PC-9 (cell line): ENCODE measurements at regions not wholly inside any gene's neighbourhood (a gene's known extent, or its start where the extent isn't known, plus 50 kb on each side); places are given as distances from the start of the nearest gene placed in this dataset.

Experiments
- BruUV-seq: library from RNA; stranded (reverse); fragments of 400-500 nt; replicated peaks from 2 replicates; lab custom pipeline; 2021; lab: Mats Ljungman, UMichigan
- CTCF ChIA-PET: fragments of 300-600 bp; sonication (Branson Sonifier 250); formaldehyde crosslinking; loops from one replicate; lab custom pipeline; 2022; ENCODE audit warnings: antibody characterized with exemption; lab: Charles Lee
- POLR2A ChIA-PET: fragments of 300-600 bp; sonication (Branson Sonifier 250); formaldehyde crosslinking; loops from one replicate; lab custom pipeline; 2022; ENCODE audit warnings: antibody characterized with exemption; ENCODE audit not compliant: unreplicated experiment; lab: Charles Lee
- DNase-seq, 2 experiments: peaks; one replicate each; pipeline versions ENCODE4 v3.0.0 to v3.0.0-alpha.2; 2015 to 2022; ENCODE audit warnings: mixed read lengths in 1 of 2
- H2AFZ ChIP-seq: fragments of 200-600 bp; sonication (generic); 2 replicates; pipeline ENCODE4 v1.8.1; 2017; ENCODE audit warnings: antibody characterized with exemption
- H3F3A ChIP-seq: fragments of 200-600 bp; sonication (generic); 2 replicates; pipeline ENCODE4 v1.8.1; 2017; ENCODE audit warnings: antibody characterized with exemption, mild to moderate bottlenecking, low read depth; ENCODE audit not compliant: insufficient read depth
- H3K27ac ChIP-seq: fragments of 200-600 bp; sonication (generic); 2 replicates; pipeline ENCODE4 v1.6.1; 2016; ENCODE audit warnings: mixed run types
- H3K27me3 ChIP-seq: fragments of 200-600 bp; sonication (generic); 2 replicates; pipeline ENCODE4 v1.6.1; 2016; ENCODE audit warnings: low read depth, mixed run types; ENCODE audit not compliant: insufficient read depth
- H3K36me3 ChIP-seq: fragments of 200-600 bp; sonication (generic); 2 replicates; pipeline ENCODE4 v1.6.1; 2016; ENCODE audit warnings: low read depth, mixed run types
- H3K4me1 ChIP-seq: fragments of 200-600 bp; sonication (generic); replicated peaks from 2 replicates; pipeline ENCODE4 v1.6.1; 2016; ENCODE audit warnings: mixed run types; ENCODE audit not compliant: insufficient read depth
- H3K4me2 ChIP-seq: fragments of 200-600 bp; sonication (generic); 2 replicates; pipeline ENCODE4 v1.6.1; 2017; ENCODE audit warnings: mixed run types
- H3K4me3 ChIP-seq: fragments of 200-600 bp; sonication (generic); 2 replicates; pipeline ENCODE4 v1.6.1; 2016; ENCODE audit warnings: mixed run types
- H3K79me2 ChIP-seq: fragments of 200-600 bp; sonication (generic); 2 replicates; pipeline ENCODE4 v1.6.1; 2017; ENCODE audit warnings: low read depth, mixed run types
- H3K9me2 ChIP-seq: fragments of 200-600 bp; sonication (generic); 2 replicates; pipeline ENCODE4 v1.8.1; 2017; ENCODE audit warnings: mild to moderate bottlenecking; ENCODE audit not compliant: insufficient read depth
- H3K9me3 ChIP-seq: fragments of 200-600 bp; sonication (generic); 2 replicates; pipeline ENCODE4 v1.8.1; 2016; ENCODE audit warnings: low read depth; ENCODE audit not compliant: insufficient read depth
- H4K20me1 ChIP-seq: fragments of 200-600 bp; sonication (generic); 2 replicates; pipeline ENCODE4 v1.8.1; 2017; ENCODE audit not compliant: insufficient read depth
- CTCF ChIP-seq: fragments of 200-600 bp; sonication (generic); conservative IDR thresholded peaks from 2 replicates; pipeline ENCODE4 v1.6.1; 2017; ENCODE audit warnings: mixed run types, antibody characterized with exemption, mild to moderate bottlenecking, moderate library complexity
- EZH2 ChIP-seq: fragments of 200-600 bp; sonication (generic); IDR thresholded peaks from 2 replicates; pipeline ENCODE4 v1.8.0; 2017; ENCODE audit warnings: antibody characterized with exemption, low read depth
- intact Hi-C: fragments of 100-400 bp; cut with micrococcal nuclease; formaldehyde crosslinking; loops from one replicate; pipeline ENCODE4 v1.10.0; 2022; ENCODE audit not compliant: unreplicated experiment

GRCh38 chr11:35868491-35868890, 75.4 kb upstream of the LDLRAD3 start:
- Histone ChIP-seq H3K79me2 (no peaks in the 10 kb centered on the region), H3K27ac (no peak overlapping the region), H3F3A (no peaks in the 10 kb centered on the region), H3K4me2 (no peak overlapping the region), H4K20me1 (no peaks in the 10 kb centered on the region), H3K4me3 (no peak overlapping the region), H3K9me3 (peaks cover 15% of the 10 kb centered on the region), H2AFZ (no peak overlapping the region), H3K4me1 (no peaks in the 10 kb centered on the region), H3K9me2 (no peaks in the 10 kb centered on the region), H3K36me3 (no peaks in the 10 kb centered on the region), H3K27me3 (no peaks in the 10 kb centered on the region)
- ChIA-PET CTCF (no interaction called here), POLR2A (no interaction called here)
- TF ChIP-seq EZH2 (no peak), CTCF (no peak)
- DNase-seq: no peak
- BruUV-seq: no TSS peak
- intact Hi-C loops: no loop called here

- DNase-seq: peak in 1 of 2 experiments; percentile 55
- H3F3A ChIP-seq: no peaks in the 10 kb centered on the region
- H4K20me1 ChIP-seq: no peaks in the 10 kb centered on the region
- intact Hi-C loops: no loop called here
- no peaks in the 10 kb centered on the region for H3K27me3 ChIP-seq
- H3K79me2 ChIP-seq: no peaks in the 10 kb centered on the region
- H3K9me3 ChIP-seq: peaks cover 8% of the 10 kb centered on the region
- TF ChIP-seq EZH2 (no peak), CTCF (no peak)
- H3K4me1 ChIP-seq: no peaks in the 10 kb centered on the region
- no peaks in the 10 kb centered on the region for H3K9me2 ChIP-seq
- H3K4me3 ChIP-seq: no peak overlapping the region
- CTCF ChIA-PET: interaction anchor here (1.0 kb wide), 1 partner anchor 52 kb away, joined by 6 read pairs; no protein-coding TSS in a partner anchor
- H3K27ac ChIP-seq: no peak overlapping the region
- POLR2A ChIA-PET: no interaction called here
- no peaks in the 10 kb centered on the region for H3K36me3 ChIP-seq
- no peak overlapping the region for H3K4me2 ChIP-seq
- no TSS peak for BruUV-seq
- no peak overlapping the region for H2AFZ ChIP-seq
Measured at GRCh38 chr11:35873721-35874120, 70.1 kb upstream of the LDLRAD3 start.

GRCh38 chr11:35874751-35875450, 69.0 kb upstream of the LDLRAD3 start:
- DNase-seq: no peak
- no peak overlapping the region for H3K4me2 ChIP-seq
- ChIA-PET CTCF (no interaction called here), POLR2A (no interaction called here)
- H3F3A ChIP-seq: no peaks in the 10 kb centered on the region
- no peak overlapping the region for H3K4me3 ChIP-seq
- intact Hi-C loops: no loop called here
- no peak overlapping the region for H2AFZ ChIP-seq
- no peaks in the 10 kb centered on the region for H3K9me2 ChIP-seq
- no TSS peak for BruUV-seq
- H3K4me1 ChIP-seq: no peaks in the 10 kb centered on the region
- H3K27ac ChIP-seq: no peak overlapping the region
- TF ChIP-seq CTCF (no peak), EZH2 (no peak)
- no peaks in the 10 kb centered on the region for H3K9me3 ChIP-seq
- no peaks in the 10 kb centered on the region for H3K27me3 ChIP-seq
- no peaks in the 10 kb centered on the region for H4K20me1 ChIP-seq
- no peaks in the 10 kb centered on the region for H3K36me3 ChIP-seq
- H3K79me2 ChIP-seq: no peaks in the 10 kb centered on the region
